Loucy (cell line): ENCODE measurements at regions not wholly inside any gene's neighbourhood (a gene's known extent, or its start where the extent isn't known, plus 50 kb on each side); places are given as distances from the start of the nearest gene placed in this dataset.

Experiments
- H2AFZ ChIP-seq: fragments of 200-600 bp; sonication (generic); 2 replicates; pipeline ENCODE4 v1.6.0; 2016; ENCODE audit warnings: antibody characterized with exemption, mild to moderate bottlenecking, low read length, moderate library complexity
- H3F3A ChIP-seq: fragments of 200-600 bp; 2 replicates; pipeline ENCODE4 v1.6.0; 2016; ENCODE audit warnings: antibody characterized with exemption, low read depth, mild to moderate bottlenecking
- H3K27me3 ChIP-seq: fragments of 200-600 bp; sonication (generic); 2 replicates; pipeline ENCODE4 v1.6.1; 2014; ENCODE audit warnings: low read length, mild to moderate bottlenecking; ENCODE audit not compliant: insufficient read depth, poor library complexity, severe bottlenecking
- H3K36me3 ChIP-seq: fragments of 200-600 bp; sonication (generic); 2 replicates; pipeline ENCODE4 v1.6.1; 2016; ENCODE audit warnings: low read length; ENCODE audit not compliant: insufficient read depth
- H3K4me1 ChIP-seq: fragments of 200-600 bp; sonication (generic); 2 replicates; pipeline ENCODE4 v1.5.1; 2014; ENCODE audit warnings: low read length, mild to moderate bottlenecking; ENCODE audit not compliant: insufficient read depth, poor library complexity, severe bottlenecking
- H3K4me2 ChIP-seq: fragments of 200-600 bp; sonication (generic); 2 replicates; pipeline ENCODE4 v1.6.0; 2014; ENCODE audit warnings: antibody characterized with exemption, low read length, low read depth, mild to moderate bottlenecking; ENCODE audit not compliant: poor library complexity, severe bottlenecking
- H3K4me3 ChIP-seq: fragments of 200-600 bp; sonication (generic); 2 replicates; pipeline ENCODE4 v1.5.1; 2014; ENCODE audit warnings: low read length, mild to moderate bottlenecking, mixed read lengths; ENCODE audit not compliant: poor library complexity, severe bottlenecking
- H3K79me2 ChIP-seq: fragments of 200-600 bp; sonication (generic); 2 replicates; pipeline ENCODE4 v1.6.1; 2014; ENCODE audit warnings: low read length; ENCODE audit not compliant: insufficient read depth
- H3K9ac ChIP-seq: fragments of 200-600 bp; sonication (generic); 2 replicates; pipeline ENCODE4 v1.6.0; 2014; ENCODE audit warnings: mild to moderate bottlenecking, low read depth, low read length, moderate library complexity; ENCODE audit not compliant: poor library complexity, severe bottlenecking
- H3K9me2 ChIP-seq: fragments of 200-600 bp; sonication (generic); replicated peaks from 2 replicates; pipeline ENCODE4 v1.6.1; 2016; ENCODE audit warnings: low read depth, low read length, mixed read lengths
- H3K9me3 ChIP-seq: fragments of 200-600 bp; sonication (generic); 2 replicates; pipeline ENCODE4 v1.6.1; 2014; ENCODE audit warnings: mild to moderate bottlenecking, antibody characterized with exemption, low read length, low read depth; ENCODE audit not compliant: insufficient read depth
- H4K20me1 ChIP-seq: fragments of 200-600 bp; sonication (generic); 2 replicates; pipeline ENCODE4 v1.6.0; 2014; ENCODE audit warnings: antibody characterized with exemption, low read length, mild to moderate bottlenecking; ENCODE audit not compliant: insufficient read depth, poor library complexity, severe bottlenecking
- EZH2phosphoT487 ChIP-seq: fragments of 200-600 bp; IDR thresholded peaks from 2 replicates; pipeline ENCODE4 v1.6.1; 2018; ENCODE audit warnings: antibody characterized with exemption, mild to moderate bottlenecking, moderate library complexity, borderline replicate concordance
- TF ChIP-seq, protein P1 (sequence below): fragments of 200-600 bp; sonication (generic); conservative IDR thresholded peaks from 2 replicates; pipeline ENCODE4 v1.5.1; 2014; ENCODE audit warnings: mild to moderate bottlenecking, antibody characterized with exemption, low read length

DNA sequence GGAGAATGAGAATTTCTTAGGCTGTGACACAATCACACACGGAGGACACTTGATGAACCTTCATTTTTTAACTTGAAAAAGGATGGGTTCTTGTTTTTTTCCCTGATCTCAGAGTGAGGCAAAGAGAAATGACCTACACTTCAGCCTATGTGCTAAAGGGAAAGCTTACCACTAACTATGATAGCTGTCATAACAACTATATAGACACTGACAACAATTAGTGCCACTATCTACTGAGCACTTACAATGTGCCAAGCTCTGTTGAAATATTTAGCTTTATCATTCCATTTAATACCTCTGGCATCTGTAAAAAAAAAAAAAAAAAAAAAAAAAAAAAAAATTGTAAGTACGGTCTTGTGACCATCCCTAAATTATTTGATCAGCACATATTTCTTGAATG lies 135.9 kb upstream of the WWC1 start:
- Histone ChIP-seq H3K9me3 (no peaks in the 10 kb centered on the region), H2AFZ (no peak overlapping the region), H3K9ac (no peak overlapping the region), H3K9me2 (no peaks in the 10 kb centered on the region), H3K36me3 (no peaks in the 10 kb centered on the region), H3K27me3 (no peaks in the 10 kb centered on the region), H3K79me2 (no peaks in the 10 kb centered on the region), H3F3A (no peaks in the 10 kb centered on the region), H3K4me3 (no peak overlapping the region), H3K4me1 (no peaks in the 10 kb centered on the region), H4K20me1 (no peaks in the 10 kb centered on the region), H3K4me2 (no peak overlapping the region)
- no peak for TF ChIP-seq EZH2phosphoT487
- TF ChIP-seq, protein P1, sequence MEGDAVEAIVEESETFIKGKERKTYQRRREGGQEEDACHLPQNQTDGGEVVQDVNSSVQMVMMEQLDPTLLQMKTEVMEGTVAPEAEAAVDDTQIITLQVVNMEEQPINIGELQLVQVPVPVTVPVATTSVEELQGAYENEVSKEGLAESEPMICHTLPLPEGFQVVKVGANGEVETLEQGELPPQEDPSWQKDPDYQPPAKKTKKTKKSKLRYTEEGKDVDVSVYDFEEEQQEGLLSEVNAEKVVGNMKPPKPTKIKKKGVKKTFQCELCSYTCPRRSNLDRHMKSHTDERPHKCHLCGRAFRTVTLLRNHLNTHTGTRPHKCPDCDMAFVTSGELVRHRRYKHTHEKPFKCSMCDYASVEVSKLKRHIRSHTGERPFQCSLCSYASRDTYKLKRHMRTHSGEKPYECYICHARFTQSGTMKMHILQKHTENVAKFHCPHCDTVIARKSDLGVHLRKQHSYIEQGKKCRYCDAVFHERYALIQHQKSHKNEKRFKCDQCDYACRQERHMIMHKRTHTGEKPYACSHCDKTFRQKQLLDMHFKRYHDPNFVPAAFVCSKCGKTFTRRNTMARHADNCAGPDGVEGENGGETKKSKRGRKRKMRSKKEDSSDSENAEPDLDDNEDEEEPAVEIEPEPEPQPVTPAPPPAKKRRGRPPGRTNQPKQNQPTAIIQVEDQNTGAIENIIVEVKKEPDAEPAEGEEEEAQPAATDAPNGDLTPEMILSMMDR, result no peak

GRCh38 chr5:168156170-168156569 lies 135.3 kb upstream of the WWC1 start:
- no peak overlapping the region for H3K9ac ChIP-seq
- H3K4me1 ChIP-seq, result no peaks in the 10 kb centered on the region
- no peaks in the 10 kb centered on the region for H3K27me3 ChIP-seq
- no peaks in the 10 kb centered on the region for H4K20me1 ChIP-seq
- H2AFZ ChIP-seq, result no peak overlapping the region
- no peak overlapping the region for H3K4me2 ChIP-seq
- TF ChIP-seq, protein P1, result no peak
- TF ChIP-seq EZH2phosphoT487, result no peak
- H3K79me2 ChIP-seq, result no peaks in the 10 kb centered on the region
- no peaks in the 10 kb centered on the region for H3K36me3 ChIP-seq
- no peaks in the 10 kb centered on the region for H3K9me3 ChIP-seq
- no peaks in the 10 kb centered on the region for H3F3A ChIP-seq
- no peaks in the 10 kb centered on the region for H3K9me2 ChIP-seq
- no peak overlapping the region for H3K4me3 ChIP-seq

- no peak overlapping the region for H3K4me2 ChIP-seq
- no peaks in the 10 kb centered on the region for H3K9me2 ChIP-seq
- H4K20me1 ChIP-seq, result no peaks in the 10 kb centered on the region
- H3K9me3 ChIP-seq, result no peaks in the 10 kb centered on the region
- no peaks in the 10 kb centered on the region for H3K27me3 ChIP-seq
- TF ChIP-seq, protein P1, result no peak
- TF ChIP-seq EZH2phosphoT487, result no peak
- H3F3A ChIP-seq, result no peaks in the 10 kb centered on the region
- no peaks in the 10 kb centered on the region for H3K36me3 ChIP-seq
- no peaks in the 10 kb centered on the region for H3K79me2 ChIP-seq
- no peak overlapping the region for H2AFZ ChIP-seq
- H3K4me3 ChIP-seq, result no peak overlapping the region
- H3K4me1 ChIP-seq, result no peaks in the 10 kb centered on the region
- H3K9ac ChIP-seq, result no peak overlapping the region
These were observed 134.3 kb upstream of the WWC1 start for GRCh38 chr5:168157141-168157540.
